Esophagus muscularis mucosa (tissue), 4 donors: ENCODE measurements at regions not wholly inside any gene's neighbourhood (a gene's known extent, or its start where the extent isn't known, plus 50 kb on each side); places are given as distances from the start of the nearest gene placed in this dataset.
A peak's percentile ranks its signal among the peaks of the same experiment; 100 is the strongest.
"Not testable (repeated sequence)": the region's sequence is repeated elsewhere in the genome, so short reads cannot be mapped to it uniquely, and the experiment has no call there.

ENCODE experiments used
- DNase-seq: peaks from one replicate; pipeline ENCODE4 v3.0.0-alpha.2; 2017; ENCODE audit errors: extremely low spot score
- H3K27ac ChIP-seq, 4 donors: fragments of 200-600 bp; sonication (generic); replicated peaks in 1 of 4; 1 replicate in 3 of 4; 2 replicates in 1 of 4; pipeline ENCODE4 v1.5.1; 2016 to 2019; ENCODE audit warnings: mild to moderate bottlenecking in 1 of 4
- H3K27me3 ChIP-seq, 4 donors: fragments of 200-600 bp; sonication (generic); one replicate each; pipeline versions ENCODE4 v1.5.1 to v1.6.0; 2016 to 2019
- H3K36me3 ChIP-seq, 4 donors: fragments of 200-600 bp; sonication (generic); one replicate each; pipeline ENCODE4 v1.5.1; 2016 to 2019
- H3K4me1 ChIP-seq, 4 donors: fragments of 200-600 bp; sonication (generic); one replicate each; pipeline ENCODE4 v1.5.1; 2016 to 2019
- H3K4me3 ChIP-seq, 4 donors: fragments of 200-600 bp; sonication (generic); 1 replicate in 2 of 4; 2 replicates in 2 of 4; pipeline ENCODE4 v1.5.1; 2016 to 2019; ENCODE audit warnings: mild to moderate bottlenecking in 4 of 4, moderate library complexity in 1 of 4
- H3K9me3 ChIP-seq, 4 donors: fragments of 200-600 bp; sonication (generic); 1 replicate in 3 of 4; 2 replicates in 1 of 4; pipeline ENCODE4 v1.5.1; 2016 to 2019
- CTCF ChIP-seq, 3 experiments: fragments of 200-600 bp in 2 of 3; fragments of 450-650 bp in 1 of 3; sonication (generic) in 2 of 3; IDR thresholded peaks; one replicate each; pipeline ENCODE4 v1.5.1; 2017 to 2019; ENCODE audit warnings: antibody characterized with exemption in 3 of 3, mild to moderate bottlenecking in 2 of 3, moderate library complexity in 1 of 3
- EP300 ChIP-seq: sonication (generic); formaldehyde crosslinking; IDR thresholded peaks from one replicate; pipeline ENCODE4 v1.6.1; 2017; ENCODE audit warnings: antibody characterized with exemption
- POLR2A ChIP-seq: fragments of 450-650 bp; IDR thresholded peaks from one replicate; pipeline ENCODE4 v1.6.1; 2017; ENCODE audit warnings: antibody characterized with exemption, moderate library complexity, mild to moderate bottlenecking, low read depth
- POLR2AphosphoS5 ChIP-seq, 2 donors: sonication (generic); formaldehyde crosslinking; IDR thresholded peaks; one replicate each; pipeline ENCODE4 v1.6.1; 2017; ENCODE audit warnings: antibody characterized with exemption in 2 of 2
- WGBS: methylation state at CpG from one replicate; pipeline ENCODE4 v1.1.5; 2018; 5-methylcytosine and 5-hydroxymethylcytosine counted together
- intact Hi-C: fragments of 100-400 bp; cut with DNase I; formaldehyde crosslinking; loops from one replicate; pipeline ENCODE4 v1.15.1; 2023

DNA sequence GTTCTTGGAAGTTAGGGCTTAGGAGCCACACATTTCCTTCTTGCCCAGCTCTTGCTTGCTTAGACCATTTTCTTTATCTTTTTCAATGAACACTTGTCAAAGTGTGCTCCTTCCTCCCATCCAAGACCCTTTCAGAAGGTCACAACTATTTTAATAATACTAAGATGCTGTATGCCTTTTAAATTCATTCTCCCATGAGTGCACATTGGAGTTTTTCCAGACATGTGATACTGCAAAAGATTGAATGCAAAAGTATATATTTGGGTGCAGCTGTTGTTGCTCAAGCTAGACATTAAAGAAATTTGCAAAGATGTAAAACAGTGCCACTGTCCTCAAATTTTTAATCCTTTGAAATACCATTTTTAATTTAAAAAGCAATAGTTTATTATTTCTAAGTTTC is 69.3 kb upstream of the TNRC6B start:
- Histone ChIP-seq H3K4me1 (peaks cover 28 to 53% (median 40%) of the 10 kb centered on the region in 4 donors), H3K4me3 (peak overlapping the region in 2 of 4 donors; percentile 35 to 37), H3K36me3 (no peaks in the 10 kb centered on the region), H3K9me3 (no peaks in the 10 kb centered on the region), H3K27ac (peak overlapping the region; percentile 8 to 63 (median 59)), H3K27me3 (no peaks in the 10 kb centered on the region)
- DNase-seq: no peak
- intact Hi-C loops: no loop called here
- TF ChIP-seq CTCF (IDR thresholded peaks at IDR 0.05) (no peak), EP300 (no peak), POLR2A (no peak), POLR2AphosphoS5 (IDR thresholded peaks at IDR 0.05) (no peak)

GRCh38 chr22:40108926-40109325 is 68.8 kb upstream of the TNRC6B start:
- H3K4me3 ChIP-seq, H3K27ac ChIP-seq, DNase-seq, intact Hi-C loops, H3K36me3 ChIP-seq, H3K27me3 ChIP-seq, H3K9me3 ChIP-seq: not testable (repeated sequence)
- WGBS: 97% methylated on average over 5 of the region's 5 CpGs
- peaks cover 28 to 58% (median 45%) of the 10 kb centered on the region in 4 donors for H3K4me1 ChIP-seq

GRCh38 chr22:40111451-40111850 is 66.3 kb upstream of the TNRC6B start:
- H3K4me1 ChIP-seq: peaks cover 37 to 81% (median 45%) of the 10 kb centered on the region in 4 donors
- H3K4me3 ChIP-seq: no peak overlapping the region
- H3K9me3 ChIP-seq: no peaks in the 10 kb centered on the region
- H3K27me3 ChIP-seq: no peaks in the 10 kb centered on the region
- intact Hi-C loops: no loop called here
- H3K27ac ChIP-seq: no peak overlapping the region
- no peak for TF ChIP-seq EP300
- no peak for TF ChIP-seq POLR2AphosphoS5 (IDR thresholded peaks at IDR 0.05)
- TF ChIP-seq POLR2A: no peak
- no peak for TF ChIP-seq CTCF (IDR thresholded peaks at IDR 0.05)
- no peaks in the 10 kb centered on the region for H3K36me3 ChIP-seq
- 90% methylated on average over 2 of the region's 2 CpGs for WGBS
- no peak for DNase-seq

DNA sequence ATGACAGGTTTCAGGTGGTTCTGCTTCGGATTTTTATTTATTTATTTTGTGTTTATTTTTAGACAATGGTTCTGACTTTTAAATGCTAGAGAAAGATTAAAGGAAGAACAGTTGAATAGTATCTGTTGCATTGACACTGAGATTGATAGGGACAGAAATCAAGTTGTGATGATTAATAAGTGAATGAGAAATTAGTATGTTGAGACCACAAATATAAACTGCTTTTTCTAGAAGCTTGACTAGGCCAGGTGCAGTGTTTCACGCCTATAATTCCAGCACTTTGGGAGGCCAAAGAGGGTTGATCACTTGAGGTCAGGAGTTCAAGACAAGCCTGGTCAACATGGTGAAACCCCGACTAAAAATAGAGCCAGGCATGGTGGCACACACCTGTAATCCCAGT is 65.1 kb upstream of the TNRC6B start:
- no peak overlapping the region for H3K4me3 ChIP-seq
- TF ChIP-seq POLR2AphosphoS5 (IDR thresholded peaks at IDR 0.05): no peak
- TF ChIP-seq CTCF (IDR thresholded peaks at IDR 0.05): no peak
- no peak for TF ChIP-seq POLR2A
- no peak for TF ChIP-seq EP300
- no peaks in the 10 kb centered on the region for H3K36me3 ChIP-seq
- H3K4me1 ChIP-seq: peaks cover 37 to 77% (median 39%) of the 10 kb centered on the region in 4 donors
- H3K27me3 ChIP-seq: no peaks in the 10 kb centered on the region
- DNase-seq: no peak
- H3K27ac ChIP-seq: no peak overlapping the region
- 64% methylated on average over 3 of the region's 3 CpGs for WGBS
- H3K9me3 ChIP-seq: no peaks in the 10 kb centered on the region
- intact Hi-C loops: no loop called here

DNA sequence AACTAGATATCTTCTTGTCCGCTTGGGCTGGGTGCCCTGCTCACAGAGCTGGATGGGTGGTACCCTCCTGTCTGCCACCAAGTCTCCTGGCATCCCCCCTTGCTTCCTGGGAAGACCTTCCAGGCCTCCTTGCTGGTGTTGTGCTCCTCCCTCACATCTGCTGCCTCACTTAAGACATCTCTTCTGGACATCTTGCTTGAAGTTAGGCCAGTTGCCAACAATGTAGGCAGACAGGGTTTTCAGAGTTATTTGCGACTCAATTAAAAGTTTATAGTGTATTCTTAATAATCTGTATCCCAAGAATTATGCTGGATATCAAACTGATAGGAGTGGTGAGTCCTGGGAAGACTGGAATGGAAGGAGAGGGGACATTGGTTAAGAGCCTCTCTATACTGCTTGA is 64.0 kb upstream of the TNRC6B start:
- peaks cover 0 to 3% (median 0%) of the 10 kb centered on the region in 4 donors for H3K36me3 ChIP-seq
- H3K4me1 ChIP-seq: peaks cover 26 to 66% (median 29%) of the 10 kb centered on the region in 4 donors
- WGBS: 81% methylated on average over 2 of the region's 2 CpGs
- H3K9me3 ChIP-seq: no peaks in the 10 kb centered on the region
- no peaks in the 10 kb centered on the region for H3K27me3 ChIP-seq
- no peak overlapping the region for H3K27ac ChIP-seq
- H3K4me3 ChIP-seq: no peak overlapping the region
- intact Hi-C loops: no loop called here
- TF ChIP-seq CTCF (IDR thresholded peaks at IDR 0.05) (no peak), POLR2A (no peak), POLR2AphosphoS5 (IDR thresholded peaks at IDR 0.05) (no peak), EP300 (no peak)
- no peak for DNase-seq
